HCT116 (cell line): ENCODE measurements at regions not wholly inside any gene's neighbourhood (a gene's known extent, or its start where the extent isn't known, plus 50 kb on each side); places are given as distances from the start of the nearest gene placed in this dataset.

Source experiments
- ATAC-seq: fragments of 200-7000 bp; cut with Tn5 transposase; 2 replicates; pipeline ENCODE4 v1.9.1; 2020; ENCODE audit warnings: mild to moderate bottlenecking, moderate library complexity
- BruUV-seq: library from RNA; stranded (reverse); fragments of 400-500 nt; replicated peaks from 2 replicates; lab custom pipeline; 2021; lab: Mats Ljungman, UMichigan
- CTCF ChIA-PET: fragments of 300-600 bp; sonication (Branson Sonifier 250); formaldehyde crosslinking; loops from one replicate; lab custom pipeline; 2021; ENCODE audit warnings: antibody characterized with exemption; lab: Charles Lee
- POLR2A ChIA-PET: fragments of 300-600, 350-600 bp; sonication (Branson Sonifier 250); formaldehyde crosslinking; loops from one replicate; lab custom pipeline; 2021; ENCODE audit warnings: antibody characterized with exemption; lab: Charles Lee
- RAD21 ChIA-PET, 2 experiments: fragments of 300-600 bp; sonication (Branson Sonifier 250); formaldehyde crosslinking; loops; one replicate each; lab custom pipeline; 2023; ENCODE audit warnings: low total read pairs in 2 of 2; ENCODE audit not compliant: uncharacterized antibody in 2 of 2, unreplicated experiment in 2 of 2, low non-redundant PET in 1 of 2; lab: Charles Lee
- DNase-seq: peaks from one replicate; pipeline ENCODE4 v3.0.0-alpha.2; 2010; ENCODE audit warnings: low read depth, low spot score
- H2AFZ ChIP-seq: fragments of 200-600 bp; shearing (Covaris generic), sonication (generic); 2 replicates; pipeline ENCODE4 v1.6.1; 2017; ENCODE audit warnings: low read depth, mixed run types, mixed read lengths, antibody characterized with exemption, low read length; ENCODE audit not compliant: poor library complexity, severe bottlenecking
- H3K27ac ChIP-seq: 2 replicates; pipeline ENCODE4 v1.5.1; 2012; ENCODE audit warnings: low read depth, low read length
- H3K27me3 ChIP-seq: fragments of 200-600 bp; sonication (generic); 2 replicates; pipeline ENCODE4 v1.6.1; 2016; ENCODE audit warnings: mixed run types, low read length, mixed read lengths; ENCODE audit not compliant: insufficient read depth
- H3K36me3 ChIP-seq, 2 experiments: fragments of 200-500 bp in 1 of 2; fragments of 200-600 bp in 1 of 2; sonication (Bioruptor generic) in 1 of 2; sonication (generic) in 1 of 2; 2 replicates each; pipeline versions ENCODE4 v1.5.1 to v1.6.1; 2014 to 2016; ENCODE audit warnings: low read length in 2 of 2, inconsistent platforms in 1 of 2, mixed read lengths in 1 of 2, mixed run types in 1 of 2; ENCODE audit not compliant: insufficient read depth in 2 of 2, control insufficient read depth in 1 of 2
- H3K4me1 ChIP-seq, 2 experiments: fragments of 200-600 bp in 1 of 2; sonication (generic) in 1 of 2; 2 replicates each; pipeline versions ENCODE4 v1.5.1 to v1.6.1; 2012 to 2017; ENCODE audit warnings: low read length in 2 of 2, inconsistent platforms in 1 of 2, mild to moderate bottlenecking in 1 of 2, mixed read lengths in 1 of 2, mixed run types in 1 of 2, moderate library complexity in 1 of 2; ENCODE audit not compliant: insufficient read depth in 2 of 2, control insufficient read depth in 1 of 2
- H3K4me2 ChIP-seq: fragments of 200-600 bp; sonication (generic); 2 replicates; pipeline ENCODE4 v1.6.1; 2017; ENCODE audit warnings: mixed run types, low read length, mixed read lengths
- H3K4me3 ChIP-seq, 2 experiments: fragments of 200-600 bp in 1 of 2; sonication (generic) in 1 of 2; replicated peaks in 1 of 2; 2 replicates each; pipeline ENCODE4 v1.5.1; 2011 to 2016; ENCODE audit warnings: low read length in 2 of 2, control low read depth in 1 of 2, low read depth in 1 of 2, mild to moderate bottlenecking in 1 of 2, mixed read lengths in 1 of 2, mixed run types in 1 of 2
- H3K79me2 ChIP-seq: fragments of 200-600 bp; sonication (generic); 2 replicates; pipeline ENCODE4 v1.6.1; 2017; ENCODE audit warnings: mild to moderate bottlenecking, mixed run types, low read length, moderate library complexity, mixed read lengths; ENCODE audit not compliant: insufficient read depth
- H3K9ac ChIP-seq: fragments of 200-600 bp; sonication (generic); 2 replicates; pipeline ENCODE4 v1.6.1; 2016; ENCODE audit warnings: low read length, mixed read lengths
- H3K9me2 ChIP-seq: fragments of 200-600 bp; sonication (generic), shearing (Covaris generic); 2 replicates; pipeline ENCODE4 v1.6.1; 2017; ENCODE audit warnings: mixed run types, mild to moderate bottlenecking, moderate library complexity; ENCODE audit not compliant: insufficient read depth
- H3K9me3 ChIP-seq, 2 experiments: fragments of 200-500 bp in 1 of 2; fragments of 200-600 bp in 1 of 2; sonication (Bioruptor generic) in 1 of 2; sonication (generic) in 1 of 2; 2 replicates each; pipeline ENCODE4 v1.6.1; 2014 to 2017; ENCODE audit warnings: low read length in 2 of 2, mixed read lengths in 2 of 2, inconsistent platforms in 1 of 2, low read depth in 1 of 2, mild to moderate bottlenecking in 1 of 2, mixed run types in 1 of 2, moderate library complexity in 1 of 2; ENCODE audit not compliant: control insufficient read depth in 1 of 2, insufficient read depth in 1 of 2
- H4K20me1 ChIP-seq: fragments of 200-600 bp; sonication (generic), shearing (Covaris generic); 2 replicates; pipeline ENCODE4 v1.6.1; 2017; ENCODE audit warnings: mixed run types, mild to moderate bottlenecking, moderate library complexity; ENCODE audit not compliant: insufficient read depth
- CBX3 ChIP-seq: IDR thresholded peaks from 2 replicates; pipeline ENCODE4 v1.6.1; 2012; ENCODE audit warnings: low read depth
- CEBPB ChIP-seq: IDR thresholded peaks from 2 replicates; pipeline ENCODE4 v1.6.1; 2012; ENCODE audit warnings: low read depth
- EGR1 ChIP-seq: IDR thresholded peaks from 2 replicates; pipeline ENCODE4 v1.6.1; 2012; ENCODE audit warnings: low read depth
- EZH2 ChIP-seq: fragments of 200-600 bp; sonication (generic); IDR thresholded peaks from 2 replicates; pipeline ENCODE4 v1.6.1; 2017; ENCODE audit warnings: antibody characterized with exemption, mixed run types
- JUND ChIP-seq: IDR thresholded peaks from 2 replicates; pipeline ENCODE4 v1.6.1; 2012
- POLR2A ChIP-seq: IDR thresholded peaks from 2 replicates; pipeline ENCODE4 v1.7.0; 2011; ENCODE audit warnings: borderline replicate concordance; ENCODE audit not compliant: insufficient read depth, insufficient read length; ENCODE audit errors: extremely low read depth
- POLR2AphosphoS5 ChIP-seq: IDR thresholded peaks from 2 replicates; pipeline ENCODE4 v1.6.1; 2011; ENCODE audit warnings: mild to moderate bottlenecking, low read depth, low read length, moderate library complexity
- RAD21 ChIP-seq: IDR thresholded peaks from 2 replicates; pipeline ENCODE4 v1.6.1; 2012; ENCODE audit warnings: low read depth, mild to moderate bottlenecking
- SIN3A ChIP-seq: IDR thresholded peaks from 2 replicates; pipeline ENCODE4 v1.6.1; 2012; ENCODE audit warnings: low read depth
- SP1 ChIP-seq: IDR thresholded peaks from 2 replicates; pipeline ENCODE4 v1.6.1; 2012; ENCODE audit warnings: low read depth
- TCF7L2 ChIP-seq: IDR thresholded peaks from 2 replicates; pipeline ENCODE4 v1.7.0; 2011; ENCODE audit warnings: borderline replicate concordance, inconsistent platforms; ENCODE audit not compliant: insufficient read depth, insufficient read length; ENCODE audit errors: extremely low read depth
- ZFX ChIP-seq: fragments of 450-650 bp; IDR thresholded peaks from 2 replicates; pipeline ENCODE4 v1.6.1; 2017
- intact Hi-C: fragments of 100-400 bp; cut with micrococcal nuclease; formaldehyde crosslinking; loops from 2 replicates; pipeline ENCODE4 v1.10.0; 2022
- TF ChIP-seq, protein P1 (sequence below), 3 experiments: fragments of 200-600 bp in 1 of 3; sonication (generic) in 1 of 3; IDR thresholded peaks in 2 of 3; conservative IDR thresholded peaks in 1 of 3; 2 replicates each; pipeline ENCODE4 v1.5.1; 2012 to 2017; ENCODE audit warnings: low read depth in 2 of 3, low read length in 2 of 3, antibody characterized with exemption in 1 of 3, borderline replicate concordance in 1 of 3, control low read depth in 1 of 3, mild to moderate bottlenecking in 1 of 3, mixed read lengths in 1 of 3, mixed run types in 1 of 3, moderate library complexity in 1 of 3; ENCODE audit not compliant: insufficient read depth in 1 of 3
- TF ChIP-seq, protein P2 (sequence below): IDR thresholded peaks from 2 replicates; pipeline ENCODE4 v1.6.1; 2012
- TF ChIP-seq, protein P3 (sequence below): IDR thresholded peaks from 2 replicates; pipeline ENCODE4 v1.6.1; 2012
- TF ChIP-seq, protein P4 (sequence below): IDR thresholded peaks from 2 replicates; pipeline ENCODE4 v1.6.1; 2012; ENCODE audit warnings: low read depth

DNA sequence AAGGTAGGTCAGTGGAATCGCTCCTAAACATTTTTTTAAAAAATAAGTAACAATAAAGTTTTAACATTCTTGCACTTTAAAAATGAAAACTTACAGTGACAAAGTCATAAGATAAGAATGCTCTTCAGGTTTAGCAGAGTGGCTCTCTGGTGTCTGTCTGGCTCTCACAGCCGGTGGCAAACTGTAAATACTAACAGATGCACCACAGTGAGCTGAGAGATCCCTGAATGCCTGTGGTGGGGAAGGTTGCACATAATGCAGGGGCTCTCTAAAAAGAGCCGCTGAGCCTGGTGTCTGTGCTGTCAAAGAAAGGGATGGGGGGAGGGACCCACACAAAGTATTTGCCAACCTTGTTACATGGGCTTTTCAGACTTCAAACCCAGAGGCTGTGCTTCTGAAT, 498.3 kb downstream of the CCSER2 start:
- Histone ChIP-seq H3K27ac (no peak overlapping the region), H3K4me2 (no peak overlapping the region), H3K9me3 (no peaks in the 10 kb centered on the region), H3K36me3 (no peaks in the 10 kb centered on the region), H3K79me2 (no peaks in the 10 kb centered on the region), H3K27me3 (peaks cover 10% of the 10 kb centered on the region), H3K4me1 (no peaks in the 10 kb centered on the region), H2AFZ (no peak overlapping the region), H4K20me1 (no peaks in the 10 kb centered on the region), H3K9me2 (no peaks in the 10 kb centered on the region), H3K9ac (no peak overlapping the region), H3K4me3 (no peak overlapping the region)
- ChIA-PET RAD21 (no interaction called here), CTCF (interaction anchor here (2.1 kb wide), 1 partner anchor 213 kb away, joined by 8 read pairs; no protein-coding TSS in a partner anchor), POLR2A (no interaction called here)
- intact Hi-C loops = no loop called here
- BruUV-seq = no TSS peak
- ATAC-seq (no peak), DNase-seq (no peak)
- no peak for TF ChIP-seq SP1
- TF ChIP-seq CEBPB = no peak
- no peak for TF ChIP-seq EZH2
- TF ChIP-seq, protein P1, sequence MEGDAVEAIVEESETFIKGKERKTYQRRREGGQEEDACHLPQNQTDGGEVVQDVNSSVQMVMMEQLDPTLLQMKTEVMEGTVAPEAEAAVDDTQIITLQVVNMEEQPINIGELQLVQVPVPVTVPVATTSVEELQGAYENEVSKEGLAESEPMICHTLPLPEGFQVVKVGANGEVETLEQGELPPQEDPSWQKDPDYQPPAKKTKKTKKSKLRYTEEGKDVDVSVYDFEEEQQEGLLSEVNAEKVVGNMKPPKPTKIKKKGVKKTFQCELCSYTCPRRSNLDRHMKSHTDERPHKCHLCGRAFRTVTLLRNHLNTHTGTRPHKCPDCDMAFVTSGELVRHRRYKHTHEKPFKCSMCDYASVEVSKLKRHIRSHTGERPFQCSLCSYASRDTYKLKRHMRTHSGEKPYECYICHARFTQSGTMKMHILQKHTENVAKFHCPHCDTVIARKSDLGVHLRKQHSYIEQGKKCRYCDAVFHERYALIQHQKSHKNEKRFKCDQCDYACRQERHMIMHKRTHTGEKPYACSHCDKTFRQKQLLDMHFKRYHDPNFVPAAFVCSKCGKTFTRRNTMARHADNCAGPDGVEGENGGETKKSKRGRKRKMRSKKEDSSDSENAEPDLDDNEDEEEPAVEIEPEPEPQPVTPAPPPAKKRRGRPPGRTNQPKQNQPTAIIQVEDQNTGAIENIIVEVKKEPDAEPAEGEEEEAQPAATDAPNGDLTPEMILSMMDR (IDR thresholded peaks at IDR 0.05 in 2 of 3, conservative IDR thresholded peaks at IDR 0.05 in 1 of 3; ENCODE audit: borderline replicate concordance in 1 of 3, insufficient read depth in 1 of 3, low read depth in 2 of 3, low read length in 2 of 3) = no peak
- no peak for TF ChIP-seq TCF7L2
- no peak for TF ChIP-seq RAD21
- TF ChIP-seq SIN3A = no peak
- no peak for TF ChIP-seq EGR1
- no peak for TF ChIP-seq POLR2AphosphoS5
- no peak for TF ChIP-seq CBX3

DNA sequence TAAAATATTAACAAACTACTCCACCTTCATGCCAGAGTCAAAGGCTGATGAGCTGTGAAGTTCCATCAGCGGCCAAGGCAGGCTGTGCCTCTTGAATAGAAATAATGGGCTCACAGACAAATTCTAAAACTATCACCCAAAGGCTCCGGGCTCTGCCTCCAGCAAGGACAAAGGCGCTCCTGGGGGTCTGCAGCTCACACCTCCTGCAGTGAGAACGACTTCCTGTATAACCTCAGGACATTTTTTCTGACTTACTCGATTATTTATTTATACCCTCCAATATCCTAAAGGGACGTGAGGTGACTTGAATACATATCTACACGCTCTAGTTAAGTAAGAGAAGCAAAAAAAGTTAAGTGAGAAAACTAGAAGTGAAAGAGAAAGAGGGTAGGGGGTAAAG, 500.7 kb downstream of the CCSER2 start:
- Histone ChIP-seq H2AFZ (no peak overlapping the region), H3K79me2 (no peaks in the 10 kb centered on the region), H3K4me1 (no peaks in the 10 kb centered on the region), H3K9ac (no peak overlapping the region), H3K9me2 (no peaks in the 10 kb centered on the region), H3K4me2 (no peak overlapping the region), H3K27me3 (peaks cover 11% of the 10 kb centered on the region), H3K36me3 (no peaks in the 10 kb centered on the region), H3K9me3 (no peaks in the 10 kb centered on the region), H3K27ac (no peak overlapping the region), H4K20me1 (no peaks in the 10 kb centered on the region), H3K4me3 (no peak overlapping the region)
- ChIA-PET CTCF (no interaction called here), RAD21 (no interaction called here), POLR2A (no interaction called here)
- ATAC-seq (no peak), DNase-seq (no peak)
- intact Hi-C loops = no loop called here
- no TSS peak for BruUV-seq
- TF ChIP-seq EZH2 = no peak
- no peak for TF ChIP-seq JUND
- TF ChIP-seq, protein P2, sequence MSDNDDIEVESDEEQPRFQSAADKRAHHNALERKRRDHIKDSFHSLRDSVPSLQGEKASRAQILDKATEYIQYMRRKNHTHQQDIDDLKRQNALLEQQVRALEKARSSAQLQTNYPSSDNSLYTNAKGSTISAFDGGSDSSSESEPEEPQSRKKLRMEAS = no peak
- TF ChIP-seq, protein P3, sequence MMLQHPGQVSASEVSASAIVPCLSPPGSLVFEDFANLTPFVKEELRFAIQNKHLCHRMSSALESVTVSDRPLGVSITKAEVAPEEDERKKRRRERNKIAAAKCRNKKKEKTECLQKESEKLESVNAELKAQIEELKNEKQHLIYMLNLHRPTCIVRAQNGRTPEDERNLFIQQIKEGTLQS = no peak
- TF ChIP-seq, protein P4, sequence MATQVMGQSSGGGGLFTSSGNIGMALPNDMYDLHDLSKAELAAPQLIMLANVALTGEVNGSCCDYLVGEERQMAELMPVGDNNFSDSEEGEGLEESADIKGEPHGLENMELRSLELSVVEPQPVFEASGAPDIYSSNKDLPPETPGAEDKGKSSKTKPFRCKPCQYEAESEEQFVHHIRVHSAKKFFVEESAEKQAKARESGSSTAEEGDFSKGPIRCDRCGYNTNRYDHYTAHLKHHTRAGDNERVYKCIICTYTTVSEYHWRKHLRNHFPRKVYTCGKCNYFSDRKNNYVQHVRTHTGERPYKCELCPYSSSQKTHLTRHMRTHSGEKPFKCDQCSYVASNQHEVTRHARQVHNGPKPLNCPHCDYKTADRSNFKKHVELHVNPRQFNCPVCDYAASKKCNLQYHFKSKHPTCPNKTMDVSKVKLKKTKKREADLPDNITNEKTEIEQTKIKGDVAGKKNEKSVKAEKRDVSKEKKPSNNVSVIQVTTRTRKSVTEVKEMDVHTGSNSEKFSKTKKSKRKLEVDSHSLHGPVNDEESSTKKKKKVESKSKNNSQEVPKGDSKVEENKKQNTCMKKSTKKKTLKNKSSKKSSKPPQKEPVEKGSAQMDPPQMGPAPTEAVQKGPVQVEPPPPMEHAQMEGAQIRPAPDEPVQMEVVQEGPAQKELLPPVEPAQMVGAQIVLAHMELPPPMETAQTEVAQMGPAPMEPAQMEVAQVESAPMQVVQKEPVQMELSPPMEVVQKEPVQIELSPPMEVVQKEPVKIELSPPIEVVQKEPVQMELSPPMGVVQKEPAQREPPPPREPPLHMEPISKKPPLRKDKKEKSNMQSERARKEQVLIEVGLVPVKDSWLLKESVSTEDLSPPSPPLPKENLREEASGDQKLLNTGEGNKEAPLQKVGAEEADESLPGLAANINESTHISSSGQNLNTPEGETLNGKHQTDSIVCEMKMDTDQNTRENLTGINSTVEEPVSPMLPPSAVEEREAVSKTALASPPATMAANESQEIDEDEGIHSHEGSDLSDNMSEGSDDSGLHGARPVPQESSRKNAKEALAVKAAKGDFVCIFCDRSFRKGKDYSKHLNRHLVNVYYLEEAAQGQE = no peak
- TF ChIP-seq POLR2A = no peak
- no peak for TF ChIP-seq EGR1
- TF ChIP-seq TCF7L2 = no peak
- TF ChIP-seq ZFX = no peak
- TF ChIP-seq SIN3A = no peak
